GM19351 (cell line): ENCODE measurements at regions not wholly inside any gene's neighbourhood (a gene's known extent, or its start where the extent isn't known, plus 50 kb on each side); places are given as distances from the start of the nearest gene placed in this dataset.
"Not testable (repeated sequence)": the region's sequence is repeated elsewhere in the genome, so short reads cannot be mapped to it uniquely, and the experiment has no call there.

Experiments used
- ATAC-seq: cut with Tn5 transposase; IDR thresholded peaks from one replicate; pipeline ENCODE4 v1.9.1; 2021; ENCODE audit warnings: mild to moderate bottlenecking, moderate library complexity; ENCODE audit not compliant: unreplicated experiment

- ATAC-seq, result not testable (repeated sequence)
Observed at GRCh38 chr20:41685145-41685544, 67.0 kb upstream of the CHD6 start.

GRCh38 chr20:41678799-41679198, 60.6 kb upstream of the CHD6 start:
- no peak for ATAC-seq

- no peak for ATAC-seq
Observed at GRCh38 chr20:41672282-41672681, 54.1 kb upstream of the CHD6 start.

- no peak for ATAC-seq
Observed at GRCh38 chr20:41671143-41671542, 53.0 kb upstream of the CHD6 start.

GRCh38 chr20:41670631-41671030, 52.5 kb upstream of the CHD6 start:
- ATAC-seq, result no peak

- ATAC-seq, result no peak
Observed at GRCh38 chr20:41669708-41670263, 51.6 kb upstream of the CHD6 start.

GRCh38 chr20:41668057-41668749, 50.0 kb upstream of the CHD6 start:
- ATAC-seq, result no peak
